ENCODE measurements at regions not wholly inside any gene's neighbourhood (a gene's known extent, or its start where the extent isn't known, plus 50 kb on each side); places are given as distances from the start of the nearest gene placed in this dataset.

DNA sequence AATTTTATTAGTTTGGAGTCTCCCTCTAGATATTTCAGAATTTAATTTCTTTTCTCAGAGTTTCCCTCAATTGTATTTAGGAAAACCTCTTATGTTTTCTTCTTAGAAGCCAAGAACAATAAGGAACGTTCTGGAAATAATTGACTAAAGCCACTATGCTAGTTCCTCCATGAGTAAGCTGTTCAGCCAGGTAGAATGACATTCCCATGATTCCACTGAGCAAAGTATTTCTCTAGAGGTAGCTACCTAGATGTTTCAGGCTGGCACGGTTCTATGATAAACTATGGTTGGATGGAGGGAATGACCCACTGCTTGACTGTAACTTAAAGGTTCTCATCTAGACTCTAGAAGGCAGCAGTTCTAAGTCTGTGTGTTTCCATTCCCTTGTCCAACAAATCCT is 62.4 kb downstream of the CLDN17 start:
- Histone ChIP-seq H3K36me3 (ENCODE audit: control insufficient read depth, insufficient read depth, low read length) (no peaks in the 10 kb centered on the region), H3K9ac (ENCODE audit: low read depth, low read length) (no peak overlapping the region), H3K27ac (ENCODE audit: low read depth, low read length) (no peak overlapping the region), H3K4me3 (ENCODE audit: low read depth, low read length) (no peak overlapping the region), H3K4me1 (ENCODE audit: control insufficient read depth, insufficient read depth, low read length) (peaks cover 13% of the 10 kb centered on the region), H3K27me3 (ENCODE audit: control insufficient read depth, insufficient read depth, low read length) (no peaks in the 10 kb centered on the region), H3K9me3 (ENCODE audit: control insufficient read depth, insufficient read depth, low read length) (no peaks in the 10 kb centered on the region)

DNA sequence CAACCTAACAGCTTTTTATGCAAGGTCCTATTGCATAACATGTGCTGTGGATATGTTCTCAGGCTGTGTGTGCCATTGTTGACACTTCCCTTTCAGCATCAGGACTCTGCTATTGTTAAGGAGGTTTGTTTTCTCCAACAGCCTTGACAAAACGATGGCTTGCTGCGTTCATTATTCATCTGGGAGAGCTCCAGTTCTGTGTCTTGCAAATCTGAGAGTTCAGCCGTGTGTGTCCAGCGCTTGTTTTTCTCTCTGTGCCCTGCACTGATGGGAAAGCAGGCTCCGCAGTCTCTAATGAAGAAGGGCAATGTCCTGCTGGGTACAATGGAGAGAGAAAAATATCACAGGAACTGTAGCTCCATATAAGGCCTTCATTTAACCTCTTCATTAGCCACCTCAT is 63.7 kb downstream of the CLDN17 start:
- Histone ChIP-seq H3K27me3 (ENCODE audit: control insufficient read depth, insufficient read depth, low read length) (no peaks in the 10 kb centered on the region), H3K27ac (ENCODE audit: low read depth, low read length) (no peak overlapping the region), H3K36me3 (ENCODE audit: control insufficient read depth, insufficient read depth, low read length) (no peaks in the 10 kb centered on the region), H3K9ac (ENCODE audit: low read depth, low read length) (no peak overlapping the region), H3K4me3 (ENCODE audit: low read depth, low read length) (no peak overlapping the region), H3K4me1 (ENCODE audit: control insufficient read depth, insufficient read depth, low read length) (peaks cover 13% of the 10 kb centered on the region), H3K9me3 (ENCODE audit: control insufficient read depth, insufficient read depth, low read length) (no peaks in the 10 kb centered on the region)

DNA sequence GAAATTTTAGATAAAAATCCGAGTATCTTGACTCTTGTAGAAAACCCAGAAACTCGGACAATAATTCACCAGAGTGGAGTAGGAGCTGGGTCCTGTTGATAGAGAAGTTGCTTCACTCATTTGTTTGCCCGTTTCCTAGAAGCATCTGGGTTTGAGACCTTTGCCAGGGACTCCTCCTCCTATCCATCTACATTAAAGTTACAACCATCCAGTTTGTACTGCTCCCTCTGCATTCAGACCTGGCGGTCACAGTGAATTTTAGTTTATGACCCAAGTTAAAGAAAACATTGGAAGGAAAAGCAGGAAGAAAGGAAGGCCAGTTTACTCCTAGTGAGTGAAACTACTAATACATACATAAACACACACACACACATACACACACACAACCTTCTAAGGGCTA is 64.6 kb downstream of the CLDN17 start:
- no peak overlapping the region for H3K4me3 ChIP-seq (ENCODE audit: low read depth, low read length)
- H3K27ac ChIP-seq (ENCODE audit: low read depth, low read length) = no peak overlapping the region
- H3K4me1 ChIP-seq (ENCODE audit: control insufficient read depth, insufficient read depth, low read length) = peaks cover 13% of the 10 kb centered on the region
- no peaks in the 10 kb centered on the region for H3K27me3 ChIP-seq (ENCODE audit: control insufficient read depth, insufficient read depth, low read length)
- H3K9ac ChIP-seq (ENCODE audit: low read depth, low read length) = no peak overlapping the region
- H3K9me3 ChIP-seq (ENCODE audit: control insufficient read depth, insufficient read depth, low read length) = no peaks in the 10 kb centered on the region
- H3K36me3 ChIP-seq (ENCODE audit: control insufficient read depth, insufficient read depth, low read length) = no peaks in the 10 kb centered on the region

DNA sequence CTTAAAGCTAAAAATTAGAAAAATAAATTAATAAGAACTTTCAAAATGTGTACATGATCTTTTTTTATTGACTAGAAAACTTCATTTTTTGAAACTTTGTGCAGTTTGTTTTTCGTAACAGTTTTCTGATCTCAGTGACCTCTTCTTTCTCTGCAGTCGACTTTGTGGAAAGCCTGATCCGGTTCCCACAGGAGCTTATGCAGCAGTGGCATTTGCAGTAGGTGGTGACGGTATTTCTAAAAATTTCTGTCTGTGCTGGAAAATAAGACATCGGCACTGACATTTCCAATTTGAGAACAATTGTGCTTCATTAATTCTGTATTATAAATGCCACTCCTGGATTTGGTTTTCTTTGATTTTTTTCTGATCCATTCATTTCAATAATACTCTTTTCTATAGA is 68.8 kb downstream of the CLDN17 start:
- no peak overlapping the region for H3K9ac ChIP-seq (ENCODE audit: low read depth, low read length)
- H3K36me3 ChIP-seq (ENCODE audit: control insufficient read depth, insufficient read depth, low read length) = no peaks in the 10 kb centered on the region
- peaks cover 17% of the 10 kb centered on the region for H3K4me1 ChIP-seq (ENCODE audit: control insufficient read depth, insufficient read depth, low read length)
- H3K9me3 ChIP-seq (ENCODE audit: control insufficient read depth, insufficient read depth, low read length) = no peaks in the 10 kb centered on the region
- H3K27ac ChIP-seq (ENCODE audit: low read depth, low read length) = no peak overlapping the region
- no peaks in the 10 kb centered on the region for H3K27me3 ChIP-seq (ENCODE audit: control insufficient read depth, insufficient read depth, low read length)
- H3K4me3 ChIP-seq (ENCODE audit: low read depth, low read length) = no peak overlapping the region

DNA sequence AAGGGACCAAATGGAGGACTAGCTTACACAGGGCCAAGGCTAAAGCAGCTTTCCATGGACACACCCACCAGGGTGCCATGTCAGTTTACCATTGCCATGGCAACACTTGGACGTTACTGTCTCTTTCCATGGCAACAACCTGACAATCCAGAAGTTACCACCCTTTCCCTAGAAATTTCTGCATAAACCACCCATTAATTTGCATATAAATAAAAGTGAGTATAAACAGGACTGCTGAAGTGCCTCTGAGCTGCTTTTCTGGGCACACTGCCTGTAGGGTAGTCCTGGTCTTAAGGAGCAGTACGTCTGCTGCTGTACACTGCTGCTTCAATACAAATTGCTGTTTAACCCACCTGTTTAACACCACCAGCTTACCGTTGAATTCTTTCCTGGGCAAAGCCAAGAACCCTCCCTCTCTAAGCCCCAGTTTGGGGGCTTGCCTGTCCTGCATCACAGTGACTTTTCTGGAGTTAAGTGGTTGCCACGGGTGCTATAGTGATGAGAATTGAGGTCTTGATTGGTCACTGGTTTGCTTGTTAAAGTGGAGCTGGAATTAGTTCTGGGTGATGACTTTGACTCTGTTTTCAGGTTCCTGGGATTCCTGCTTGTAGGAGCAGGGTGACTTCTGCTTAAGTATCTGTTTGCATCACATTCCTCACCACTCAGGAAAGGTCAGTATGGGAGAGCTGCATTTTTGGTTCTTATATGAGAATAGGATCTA is 83.2 kb downstream of the CLDN17 start:
- H3K27me3 ChIP-seq (ENCODE audit: control insufficient read depth, insufficient read depth, low read length) = no peaks in the 10 kb centered on the region
- H3K9ac ChIP-seq (ENCODE audit: low read depth, low read length) = no peak overlapping the region
- H3K9me3 ChIP-seq (ENCODE audit: control insufficient read depth, insufficient read depth, low read length) = no peaks in the 10 kb centered on the region
- H3K27ac ChIP-seq (ENCODE audit: low read depth, low read length) = peak overlapping the region; percentile 62
- H3K4me1 ChIP-seq (ENCODE audit: control insufficient read depth, insufficient read depth, low read length) = peaks cover 15% of the 10 kb centered on the region
- H3K4me3 ChIP-seq (ENCODE audit: low read depth, low read length) = peak overlapping the region; percentile 6; the same call in 1 of the 2 replicates
- no peaks in the 10 kb centered on the region for H3K36me3 ChIP-seq (ENCODE audit: control insufficient read depth, insufficient read depth, low read length)

DNA sequence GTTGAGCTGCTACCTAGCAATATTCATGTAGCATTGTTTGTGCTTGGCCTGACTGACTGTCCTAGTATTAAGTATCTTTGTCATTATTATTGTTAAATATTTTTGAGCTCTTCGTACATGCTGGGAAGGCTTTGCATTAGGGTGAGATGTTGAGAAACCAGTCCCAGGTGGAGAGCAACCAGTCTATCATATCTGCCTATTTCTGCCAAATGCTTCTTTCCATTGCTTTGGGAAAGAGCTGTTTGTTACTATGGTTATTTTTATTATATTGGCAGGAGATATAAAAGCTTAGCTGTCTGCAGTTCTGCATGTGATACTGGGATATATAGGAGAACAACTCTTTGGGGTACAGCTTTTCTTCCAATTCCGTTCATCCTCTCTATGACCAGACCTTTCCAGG is 85.1 kb downstream of the CLDN17 start:
- H3K9ac ChIP-seq (ENCODE audit: low read depth, low read length) = no peak overlapping the region
- no peaks in the 10 kb centered on the region for H3K36me3 ChIP-seq (ENCODE audit: control insufficient read depth, insufficient read depth, low read length)
- H3K9me3 ChIP-seq (ENCODE audit: control insufficient read depth, insufficient read depth, low read length) = no peaks in the 10 kb centered on the region

DNA sequence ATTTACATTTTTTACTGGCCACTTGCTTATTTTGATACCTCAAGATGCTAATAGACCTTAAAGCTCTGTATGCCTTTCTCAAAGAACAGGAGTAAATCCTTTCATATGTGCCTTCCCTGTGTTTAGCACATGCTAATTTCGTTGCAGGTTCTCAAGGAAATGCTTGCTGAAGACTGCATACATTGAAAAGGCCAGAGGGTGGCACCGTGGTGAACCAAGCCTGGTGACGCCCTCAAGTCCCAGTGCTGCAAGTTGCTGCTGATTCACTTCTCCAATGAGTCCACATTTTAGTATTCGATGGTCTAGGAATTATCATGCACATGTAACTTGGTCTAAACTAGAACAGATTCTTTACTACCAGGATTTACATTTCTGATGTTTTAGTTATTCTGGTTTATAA is 94.1 kb downstream of the CLDN17 start:
- H3K4me1 ChIP-seq (ENCODE audit: control insufficient read depth, insufficient read depth, low read length) = peaks cover 15% of the 10 kb centered on the region
- no peak overlapping the region for H3K9ac ChIP-seq (ENCODE audit: low read depth, low read length)
- peaks cover 7% of the 10 kb centered on the region for H3K9me3 ChIP-seq (ENCODE audit: control insufficient read depth, insufficient read depth, low read length)
- H3K27me3 ChIP-seq (ENCODE audit: control insufficient read depth, insufficient read depth, low read length) = no peaks in the 10 kb centered on the region
- H3K27ac ChIP-seq (ENCODE audit: low read depth, low read length) = no peak overlapping the region
- no peaks in the 10 kb centered on the region for H3K36me3 ChIP-seq (ENCODE audit: control insufficient read depth, insufficient read depth, low read length)
- H3K4me3 ChIP-seq (ENCODE audit: low read depth, low read length) = no peak overlapping the region

More for the DNA sequence above, 85.1 kb downstream of the CLDN17 start:
- Histone ChIP-seq H3K27me3 (ENCODE audit: control insufficient read depth, insufficient read depth, low read length) (no peaks in the 10 kb centered on the region), H3K4me3 (ENCODE audit: low read depth, low read length) (no peak overlapping the region), H3K4me1 (ENCODE audit: control insufficient read depth, insufficient read depth, low read length) (peaks cover 15% of the 10 kb centered on the region), H3K27ac (ENCODE audit: low read depth, low read length) (no peak overlapping the region)

DNA sequence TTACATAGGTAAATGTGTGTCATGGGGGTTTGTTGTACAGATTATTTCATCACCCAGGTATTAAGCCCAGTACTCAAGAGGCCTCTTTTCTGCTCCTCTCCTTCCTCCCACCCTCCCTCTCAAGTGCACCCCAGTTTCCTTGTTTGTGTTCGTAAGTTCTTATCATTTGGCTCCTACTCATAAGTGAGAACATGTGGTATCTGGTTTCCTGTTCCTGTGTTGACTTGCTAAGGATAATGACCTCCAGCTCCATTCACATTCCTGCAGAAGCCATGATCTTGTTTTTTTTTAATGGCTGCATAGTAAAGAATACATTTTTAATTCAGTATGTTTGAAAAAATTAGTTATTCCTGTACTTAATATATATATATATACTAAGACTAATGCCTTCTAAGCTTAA is 107.7 kb downstream of the CLDN17 start:
- H3K9me3 ChIP-seq (ENCODE audit: control insufficient read depth, insufficient read depth, low read length) = no peaks in the 10 kb centered on the region

DNA sequence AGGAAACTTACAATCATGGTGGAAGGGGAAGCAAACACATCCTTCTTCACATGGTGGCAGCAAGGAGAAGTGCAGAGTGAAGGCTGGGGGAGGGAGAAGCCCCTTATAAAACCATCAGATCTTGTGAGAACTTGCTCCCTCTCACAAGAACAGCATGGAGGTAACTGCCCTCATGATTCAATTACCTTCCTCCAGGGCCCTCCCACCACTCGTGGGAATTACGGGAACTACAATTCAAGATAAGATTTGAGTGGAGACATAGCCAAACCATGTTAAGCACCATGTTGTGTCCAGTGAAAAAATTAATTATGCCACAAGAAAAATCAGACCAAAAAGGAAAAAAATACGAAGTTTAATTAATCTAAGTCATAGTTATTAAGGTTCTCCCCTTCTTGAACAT is 109.5 kb downstream of the CLDN17 start:
- Histone ChIP-seq H3K27me3 (ENCODE audit: control insufficient read depth, insufficient read depth, low read length) (no peaks in the 10 kb centered on the region), H3K4me1 (ENCODE audit: control insufficient read depth, insufficient read depth, low read length) (no peaks in the 10 kb centered on the region), H3K36me3 (ENCODE audit: control insufficient read depth, insufficient read depth, low read length) (no peaks in the 10 kb centered on the region), H3K9me3 (ENCODE audit: control insufficient read depth, insufficient read depth, low read length) (no peaks in the 10 kb centered on the region), H3K9ac (ENCODE audit: low read depth, low read length) (no peak overlapping the region), H3K4me3 (ENCODE audit: low read depth, low read length) (no peak overlapping the region), H3K27ac (ENCODE audit: low read depth, low read length) (no peak overlapping the region)

More for the DNA sequence above, 107.7 kb downstream of the CLDN17 start:
- Histone ChIP-seq H3K36me3 (ENCODE audit: control insufficient read depth, insufficient read depth, low read length) (no peaks in the 10 kb centered on the region), H3K9ac (ENCODE audit: low read depth, low read length) (no peak overlapping the region), H3K4me3 (ENCODE audit: low read depth, low read length) (no peak overlapping the region), H3K4me1 (ENCODE audit: control insufficient read depth, insufficient read depth, low read length) (no peaks in the 10 kb centered on the region), H3K27me3 (ENCODE audit: control insufficient read depth, insufficient read depth, low read length) (no peaks in the 10 kb centered on the region), H3K27ac (ENCODE audit: low read depth, low read length) (no peak overlapping the region)

DNA sequence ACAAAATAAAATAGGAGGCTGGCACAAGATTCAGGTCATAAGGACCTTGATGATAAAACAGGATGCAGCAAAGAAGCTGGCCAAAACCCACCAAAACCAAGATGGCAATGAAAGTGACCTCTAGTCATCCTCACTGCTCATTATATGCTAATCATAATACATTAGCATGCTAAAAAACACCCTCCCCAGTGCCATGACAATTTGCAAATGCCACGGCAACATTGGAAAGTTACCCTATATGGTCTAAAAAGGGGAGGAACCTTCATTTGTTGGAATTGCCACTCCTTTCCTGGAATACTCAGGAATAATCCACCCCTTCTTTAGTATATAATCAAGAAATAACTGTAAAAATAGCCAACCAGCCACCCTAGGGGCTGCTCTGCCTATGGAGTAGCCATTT is 108.8 kb upstream of the GRIK1 start:
- H3K9ac ChIP-seq (ENCODE audit: low read depth, low read length) = no peak overlapping the region
- H3K9me3 ChIP-seq (ENCODE audit: control insufficient read depth, insufficient read depth, low read length) = no peaks in the 10 kb centered on the region
- no peak overlapping the region for H3K4me3 ChIP-seq (ENCODE audit: low read depth, low read length)
- H3K27me3 ChIP-seq (ENCODE audit: control insufficient read depth, insufficient read depth, low read length) = no peaks in the 10 kb centered on the region
- H3K27ac ChIP-seq (ENCODE audit: low read depth, low read length) = no peak overlapping the region
- H3K4me1 ChIP-seq (ENCODE audit: control insufficient read depth, insufficient read depth, low read length) = no peaks in the 10 kb centered on the region
- H3K36me3 ChIP-seq (ENCODE audit: control insufficient read depth, insufficient read depth, low read length) = no peaks in the 10 kb centered on the region

DNA sequence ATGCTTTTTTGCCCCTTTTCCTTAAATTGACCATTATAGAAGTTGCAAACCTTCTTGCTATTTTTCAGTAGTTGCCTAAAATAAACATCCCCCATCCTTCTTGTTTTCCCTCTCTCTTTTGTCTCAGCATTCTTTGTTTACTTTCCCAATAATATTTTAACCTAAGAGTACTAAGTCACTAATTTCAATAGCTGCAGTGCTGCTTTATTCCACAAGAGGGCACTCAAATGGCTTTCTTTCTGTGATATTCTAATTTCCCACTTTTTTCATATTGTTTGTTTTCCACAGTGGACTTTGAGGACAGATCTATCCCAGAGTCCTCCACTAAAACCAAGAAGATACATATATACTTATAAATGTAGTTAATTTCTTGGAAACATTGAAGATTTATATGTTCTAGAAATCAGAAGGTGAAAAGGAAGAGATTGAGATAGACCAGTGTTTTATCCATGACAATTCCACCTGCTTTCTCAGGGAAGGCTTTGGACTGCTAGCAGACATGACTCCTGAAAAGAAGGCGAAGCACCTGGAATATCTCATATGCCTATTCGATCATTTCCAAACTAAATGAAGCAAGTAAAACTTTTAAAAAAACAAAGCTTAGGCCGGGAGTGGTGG is 104.8 kb upstream of the GRIK1 start:
- Histone ChIP-seq H3K4me1 (ENCODE audit: control insufficient read depth, insufficient read depth, low read length) (no peaks in the 10 kb centered on the region), H3K36me3 (ENCODE audit: control insufficient read depth, insufficient read depth, low read length) (no peaks in the 10 kb centered on the region), H3K27me3 (ENCODE audit: control insufficient read depth, insufficient read depth, low read length) (no peaks in the 10 kb centered on the region), H3K27ac (ENCODE audit: low read depth, low read length) (no peak overlapping the region), H3K9ac (ENCODE audit: low read depth, low read length) (no peak overlapping the region), H3K9me3 (ENCODE audit: control insufficient read depth, insufficient read depth, low read length) (no peaks in the 10 kb centered on the region), H3K4me3 (ENCODE audit: low read depth, low read length) (no peak overlapping the region)

Data from HUES48 (cell line).